Endothelial cell of umbilical vein (primary cell): ENCODE measurements at regions not wholly inside any gene's neighbourhood (a gene's known extent, or its start where the extent isn't known, plus 50 kb on each side); places are given as distances from the start of the nearest gene placed in this dataset.

Experiments
- BruUV-seq: library from RNA; stranded (reverse); fragments of 400-500 nt; replicated peaks from 2 replicates; lab custom pipeline; 2021; lab: Mats Ljungman, UMichigan
- CTCF ChIA-PET: fragments of 300-600, 350-600 bp; sonication (Branson Sonifier 250); formaldehyde crosslinking; loops from one replicate; lab custom pipeline; 2021; ENCODE audit warnings: antibody characterized with exemption, inconsistent platforms; lab: Charles Lee
- POLR2A ChIA-PET: fragments of 300-600, 350-600 bp; sonication (Branson Sonifier 250); formaldehyde crosslinking; loops from one replicate; lab custom pipeline; 2021; ENCODE audit warnings: antibody characterized with exemption, inconsistent platforms; lab: Charles Lee
- DNase-seq: peaks from one replicate; pipeline ENCODE4 v3.0.0-alpha.2; 2011; ENCODE audit warnings: low read depth, low spot score
- FAIRE-seq: peaks from 2 replicates; lab custom pipeline; 2011; peaks lifted over from hg19 to GRCh38; lab: Jason Lieb, UNC
- H2AFZ ChIP-seq: 2 replicates; pipeline ENCODE4 v1.6.0; 2012; ENCODE audit warnings: low read depth, low read length, control low read depth, inconsistent platforms
- H3K27ac ChIP-seq: 2 replicates; pipeline ENCODE4 v1.5.1; 2011; ENCODE audit warnings: low read depth, mild to moderate bottlenecking, control low read depth, low read length, moderate library complexity; ENCODE audit not compliant: insufficient read depth
- H3K27me3 ChIP-seq, 2 experiments: 2 replicates each; pipeline versions ENCODE4 v1.6.0 to v1.6.1; 2011; ENCODE audit warnings: low read length in 2 of 2, mixed read lengths in 1 of 2; ENCODE audit not compliant: control insufficient read depth in 2 of 2, insufficient read depth in 2 of 2
- H3K36me3 ChIP-seq, 2 experiments: 2 replicates in 1 of 2; 3 replicates in 1 of 2; pipeline ENCODE4 v1.5.1; 2011; ENCODE audit warnings: low read length in 2 of 2, mild to moderate bottlenecking in 1 of 2, moderate library complexity in 1 of 2; ENCODE audit not compliant: control insufficient read depth in 2 of 2, insufficient read depth in 2 of 2; ENCODE audit errors: extremely low read depth in 1 of 2
- H3K4me1 ChIP-seq: 3 replicates; pipeline ENCODE4 v1.5.1; 2011; ENCODE audit warnings: mild to moderate bottlenecking, low read length; ENCODE audit not compliant: control insufficient read depth, insufficient read depth; ENCODE audit errors: extremely low read depth
- H3K4me2 ChIP-seq: 2 replicates; pipeline ENCODE4 v1.6.1; 2011; ENCODE audit warnings: low read length, control low read depth, mixed read lengths; ENCODE audit not compliant: insufficient read depth
- H3K4me3 ChIP-seq, 3 experiments: fragments of 200-600 bp in 1 of 3; sonication (generic), shearing (Covaris generic) in 1 of 3; replicated peaks in 1 of 3; 2 replicates each; pipeline ENCODE4 v1.5.1; 2011 to 2016; ENCODE audit warnings: control low read depth in 3 of 3, low read length in 3 of 3, mild to moderate bottlenecking in 2 of 3, inconsistent platforms in 1 of 3, low read depth in 1 of 3, moderate library complexity in 1 of 3; ENCODE audit not compliant: insufficient read depth in 1 of 3
- H3K79me2 ChIP-seq: 2 replicates; pipeline ENCODE4 v1.6.0; 2012; ENCODE audit warnings: low read length, inconsistent platforms; ENCODE audit not compliant: control insufficient read depth, insufficient read depth
- H3K9ac ChIP-seq: replicated peaks from 2 replicates; pipeline ENCODE3; 2011; ENCODE audit warnings: low read length, control low read depth; ENCODE audit not compliant: insufficient read depth; ENCODE audit errors: extremely low read depth
- H3K9me1 ChIP-seq: replicated peaks from 3 replicates; pipeline ENCODE4 v1.6.0; 2011; ENCODE audit warnings: mild to moderate bottlenecking, low read length; ENCODE audit not compliant: control insufficient read depth, insufficient read depth; ENCODE audit errors: extremely low read depth
- H3K9me3 ChIP-seq: replicated peaks from 2 replicates; pipeline ENCODE4 v1.5.1; 2012; ENCODE audit warnings: low read length, inconsistent platforms; ENCODE audit not compliant: control insufficient read depth, insufficient read depth
- H4K20me1 ChIP-seq: replicated peaks from 2 replicates; pipeline ENCODE3; 2011; ENCODE audit warnings: mild to moderate bottlenecking, low read length; ENCODE audit not compliant: control insufficient read depth, insufficient read depth; ENCODE audit errors: extremely low read depth
- EZH2 ChIP-seq: IDR thresholded peaks from 2 replicates; pipeline ENCODE4 v1.6.1; 2012; ENCODE audit warnings: borderline replicate concordance, low read depth, mild to moderate bottlenecking, moderate library complexity, low read length, inconsistent platforms; ENCODE audit not compliant: severe bottlenecking
- dilution Hi-C: fragments of 300-500 bp; cut with MboI; formaldehyde crosslinking; loops from one replicate; pipeline ENCODE4 v1.15.0; 2019; ENCODE audit warnings: low sequenced_read_pairs; ENCODE audit not compliant: extremely low pct_ligation_motif_present
- intact Hi-C: fragments of 100-400 bp; cut with micrococcal nuclease; formaldehyde crosslinking; loops from one replicate; pipeline ENCODE4 v1.10.0; 2022
- TF ChIP-seq, protein P1 (sequence below), 2 donors: IDR thresholded peaks; 1 replicate in 1 of 2; 2 replicates in 1 of 2; pipeline ENCODE4 v1.5.1; 2011; ENCODE audit warnings: low read length in 2 of 2, mild to moderate bottlenecking in 2 of 2, moderate library complexity in 2 of 2, control low read depth in 1 of 2, inconsistent platforms in 1 of 2, low read depth in 1 of 2; ENCODE audit not compliant: insufficient read depth in 1 of 2; ENCODE audit errors: extremely low read depth in 1 of 2
- TF ChIP-seq, protein P2 (sequence below): IDR thresholded peaks from 2 replicates; pipeline ENCODE4 v1.6.1; 2011; ENCODE audit not compliant: insufficient read depth, insufficient read length

DNA sequence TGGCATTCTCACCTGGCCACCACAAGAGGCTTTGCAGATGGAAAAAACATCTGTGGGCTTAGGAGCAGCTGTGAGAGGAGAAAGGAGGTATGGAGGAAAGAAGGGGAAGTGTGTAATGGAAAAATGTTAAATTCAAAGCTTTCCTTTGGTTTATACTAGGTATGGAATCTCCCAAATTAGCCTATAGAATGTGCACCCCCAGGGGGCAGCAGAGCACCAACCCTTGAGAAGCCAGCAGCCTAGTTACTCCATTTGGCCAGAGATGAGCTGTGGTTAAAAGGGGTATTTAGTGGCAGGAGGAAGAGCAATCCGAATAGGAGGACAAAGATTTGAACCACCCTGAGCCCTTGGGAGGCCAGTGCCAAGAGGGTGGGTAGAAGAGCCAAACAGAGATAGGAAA lies 97.5 kb upstream of the CTTNBP2NL start:
- H3K9me1 ChIP-seq = no peaks in the 10 kb centered on the region
- POLR2A ChIA-PET = interaction anchor here (0.8 kb wide), 1 partner anchor 71 kb away, joined by 3 read pairs; no protein-coding TSS in a partner anchor
- intact Hi-C loops = loop anchor here (1.0 to 5.0 kb wide), 5 partner anchors 39 to 584 kb away; partner anchors contain the start of genes CAPZA1 and ST7L
- BruUV-seq = no TSS peak
- no peak overlapping the region for H3K9ac ChIP-seq
- CTCF ChIA-PET = interaction anchor here (0.6 to 3.6 kb wide), 35 partner anchors 9 to 744 kb away, joined by 3 to 95 read pairs (median 5); partner anchors contain the start of genes PPM1J and RHOC
- dilution Hi-C loops = no loop called here
- no peaks in the 10 kb centered on the region for H3K79me2 ChIP-seq
- TF ChIP-seq, protein P1, sequence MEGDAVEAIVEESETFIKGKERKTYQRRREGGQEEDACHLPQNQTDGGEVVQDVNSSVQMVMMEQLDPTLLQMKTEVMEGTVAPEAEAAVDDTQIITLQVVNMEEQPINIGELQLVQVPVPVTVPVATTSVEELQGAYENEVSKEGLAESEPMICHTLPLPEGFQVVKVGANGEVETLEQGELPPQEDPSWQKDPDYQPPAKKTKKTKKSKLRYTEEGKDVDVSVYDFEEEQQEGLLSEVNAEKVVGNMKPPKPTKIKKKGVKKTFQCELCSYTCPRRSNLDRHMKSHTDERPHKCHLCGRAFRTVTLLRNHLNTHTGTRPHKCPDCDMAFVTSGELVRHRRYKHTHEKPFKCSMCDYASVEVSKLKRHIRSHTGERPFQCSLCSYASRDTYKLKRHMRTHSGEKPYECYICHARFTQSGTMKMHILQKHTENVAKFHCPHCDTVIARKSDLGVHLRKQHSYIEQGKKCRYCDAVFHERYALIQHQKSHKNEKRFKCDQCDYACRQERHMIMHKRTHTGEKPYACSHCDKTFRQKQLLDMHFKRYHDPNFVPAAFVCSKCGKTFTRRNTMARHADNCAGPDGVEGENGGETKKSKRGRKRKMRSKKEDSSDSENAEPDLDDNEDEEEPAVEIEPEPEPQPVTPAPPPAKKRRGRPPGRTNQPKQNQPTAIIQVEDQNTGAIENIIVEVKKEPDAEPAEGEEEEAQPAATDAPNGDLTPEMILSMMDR (IDR thresholded peaks at IDR 0.05; ENCODE audit: extremely low read depth in 1 of 2, insufficient read depth in 1 of 2, low read depth in 1 of 2, low read length in 2 of 2) = peak; percentile 76 to 83
- peak; percentile 26 for TF ChIP-seq EZH2
- TF ChIP-seq, protein P2, sequence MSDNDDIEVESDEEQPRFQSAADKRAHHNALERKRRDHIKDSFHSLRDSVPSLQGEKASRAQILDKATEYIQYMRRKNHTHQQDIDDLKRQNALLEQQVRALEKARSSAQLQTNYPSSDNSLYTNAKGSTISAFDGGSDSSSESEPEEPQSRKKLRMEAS = no peak
- no peaks in the 10 kb centered on the region for H3K36me3 ChIP-seq
- DNase-seq (peak; percentile 72), FAIRE-seq (peak; percentile 49)
- H2AFZ ChIP-seq = no peak overlapping the region
- H3K4me1 ChIP-seq = no peaks in the 10 kb centered on the region
- H3K27me3 ChIP-seq = peaks cover 6% of the 10 kb centered on the region in 2 experiments
- H3K9me3 ChIP-seq = no peaks in the 10 kb centered on the region
- H3K4me3 ChIP-seq = no peak overlapping the region
- H3K4me2 ChIP-seq = no peak overlapping the region
- H4K20me1 ChIP-seq = no peaks in the 10 kb centered on the region
- no peak overlapping the region for H3K27ac ChIP-seq

DNA sequence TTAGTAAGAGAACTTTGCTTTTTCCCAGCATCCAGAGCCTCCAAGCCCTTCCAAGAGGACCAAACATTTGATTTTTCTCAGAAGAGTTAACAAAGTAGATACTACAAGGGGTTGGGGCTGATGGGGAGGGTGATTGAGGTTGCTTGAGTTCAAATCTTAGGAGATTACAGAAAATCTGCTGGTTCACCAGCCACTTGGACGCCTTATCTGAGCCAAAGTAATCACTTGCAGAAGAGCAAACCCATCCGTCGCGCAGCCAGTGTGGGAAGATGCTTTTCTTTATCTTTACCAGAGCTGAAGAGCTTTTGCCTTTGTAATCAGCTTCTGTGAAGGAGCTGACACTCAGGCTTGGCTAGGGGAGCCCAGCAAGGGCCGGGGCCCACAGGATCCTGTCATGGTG lies 91.9 kb upstream of the CTTNBP2NL start:
- POLR2A ChIA-PET = no interaction called here
- Histone ChIP-seq H3K4me2 (no peak overlapping the region), H3K79me2 (no peaks in the 10 kb centered on the region), H3K9me3 (no peaks in the 10 kb centered on the region), H3K27ac (no peak overlapping the region), H3K4me1 (no peaks in the 10 kb centered on the region), H3K9ac (no peak overlapping the region), H2AFZ (no peak overlapping the region), H3K9me1 (no peaks in the 10 kb centered on the region), H4K20me1 (no peaks in the 10 kb centered on the region), H3K27me3 (peaks cover 10 to 16% of the 10 kb centered on the region in 2 experiments), H3K4me3 (no peak overlapping the region), H3K36me3 (no peaks in the 10 kb centered on the region)
- dilution Hi-C loops = no loop called here
- no peak for FAIRE-seq
- no TSS peak for BruUV-seq
- no peak for TF ChIP-seq EZH2
- TF ChIP-seq, protein P2 = no peak
- TF ChIP-seq, protein P1 (IDR thresholded peaks at IDR 0.05; ENCODE audit: extremely low read depth in 1 of 2, insufficient read depth in 1 of 2, low read depth in 1 of 2, low read length in 2 of 2) = no peak
- CTCF ChIA-PET = interaction anchor here (1.9 kb wide), 1 partner anchor 33 kb away, joined by 8 read pairs; no protein-coding TSS in a partner anchor
- DNase-seq = no peak
- intact Hi-C loops = no loop called here
